ENCODE measurements at regions not wholly inside any gene's neighbourhood (a gene's known extent, or its start where the extent isn't known, plus 50 kb on each side); places are given as distances from the start of the nearest gene placed in this dataset.

DNA sequence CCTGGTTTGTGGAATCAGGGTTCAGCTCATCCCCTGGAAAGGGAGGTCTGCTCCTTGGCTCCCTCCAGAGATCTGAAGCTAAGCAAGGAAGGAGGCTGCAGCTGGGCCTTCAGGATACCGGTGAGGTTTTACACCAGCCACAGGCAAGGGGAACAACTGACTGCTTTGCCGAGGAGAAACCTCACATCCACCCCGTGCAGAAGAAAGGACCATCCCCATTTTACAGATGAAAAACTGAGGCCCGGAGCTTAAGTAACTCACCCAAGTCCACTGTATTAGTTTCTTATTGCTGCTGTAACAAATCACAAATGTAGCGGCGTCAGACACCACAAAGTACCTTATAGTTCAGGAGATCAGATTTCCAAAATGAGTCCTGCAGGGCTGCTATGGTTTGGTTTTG is 173.7 kb downstream of the MN1 start:
- TF ChIP-seq, protein P1, sequence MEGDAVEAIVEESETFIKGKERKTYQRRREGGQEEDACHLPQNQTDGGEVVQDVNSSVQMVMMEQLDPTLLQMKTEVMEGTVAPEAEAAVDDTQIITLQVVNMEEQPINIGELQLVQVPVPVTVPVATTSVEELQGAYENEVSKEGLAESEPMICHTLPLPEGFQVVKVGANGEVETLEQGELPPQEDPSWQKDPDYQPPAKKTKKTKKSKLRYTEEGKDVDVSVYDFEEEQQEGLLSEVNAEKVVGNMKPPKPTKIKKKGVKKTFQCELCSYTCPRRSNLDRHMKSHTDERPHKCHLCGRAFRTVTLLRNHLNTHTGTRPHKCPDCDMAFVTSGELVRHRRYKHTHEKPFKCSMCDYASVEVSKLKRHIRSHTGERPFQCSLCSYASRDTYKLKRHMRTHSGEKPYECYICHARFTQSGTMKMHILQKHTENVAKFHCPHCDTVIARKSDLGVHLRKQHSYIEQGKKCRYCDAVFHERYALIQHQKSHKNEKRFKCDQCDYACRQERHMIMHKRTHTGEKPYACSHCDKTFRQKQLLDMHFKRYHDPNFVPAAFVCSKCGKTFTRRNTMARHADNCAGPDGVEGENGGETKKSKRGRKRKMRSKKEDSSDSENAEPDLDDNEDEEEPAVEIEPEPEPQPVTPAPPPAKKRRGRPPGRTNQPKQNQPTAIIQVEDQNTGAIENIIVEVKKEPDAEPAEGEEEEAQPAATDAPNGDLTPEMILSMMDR (IDR thresholded peaks at IDR 0.05) = no peak
- TF ChIP-seq POLR2A (IDR thresholded peaks at IDR 0.05) = no peak

Measured in Peyer's patch (tissue), 4 donors.